Fibroblast of lung (primary cell): ENCODE measurements at regions not wholly inside any gene's neighbourhood (a gene's known extent, or its start where the extent isn't known, plus 50 kb on each side); places are given as distances from the start of the nearest gene placed in this dataset.

Experiments
- CTCF ChIP-seq, 2 donors: IDR thresholded peaks in 1 of 2; conservative IDR thresholded peaks in 1 of 2; 1 replicate in 1 of 2; 2 replicates in 1 of 2; pipeline ENCODE4 v1.5.1; 2011 to 2012; ENCODE audit warnings: low read length in 2 of 2, control low read depth in 1 of 2, inconsistent platforms in 1 of 2, low read depth in 1 of 2, mild to moderate bottlenecking in 1 of 2
- EZH2 ChIP-seq: IDR thresholded peaks from 2 replicates; pipeline ENCODE4 v1.5.1; 2012; ENCODE audit warnings: low read length, control low read depth, mild to moderate bottlenecking; ENCODE audit errors: missing control alignments

- TF ChIP-seq CTCF (conservative IDR thresholded peaks at IDR 0.05 in 1 of 2, IDR thresholded peaks at IDR 0.05 in 1 of 2; ENCODE audit: low read depth in 1 of 2, low read length in 2 of 2) (no peak), EZH2 (no peak)
Observed at GRCh38 chr12:87302126-87302745, 727.0 kb downstream of the C12orf50 start.
